IMR-90 (cell line): ENCODE measurements at regions not wholly inside any gene's neighbourhood (a gene's known extent, or its start where the extent isn't known, plus 50 kb on each side); places are given as distances from the start of the nearest gene placed in this dataset.

Source experiments
- ATAC-seq: fragments of 200-7000 bp; cut with Tn5 transposase; 2 replicates; pipeline ENCODE4 v1.9.1; 2020; ENCODE audit warnings: low read depth, mild to moderate bottlenecking, moderate library complexity
- BruUV-seq: library from RNA; stranded (reverse); fragments of 400-500 nt; replicated peaks from 2 replicates; lab custom pipeline; 2021; lab: Mats Ljungman, UMichigan
- CTCF ChIA-PET: fragments of 300-600 bp; formaldehyde crosslinking; extraction: SDS; loops from one replicate; lab custom pipeline; 2021; ENCODE audit warnings: antibody characterized with exemption; lab: Yijun Ruan, JAX
- POLR2A ChIA-PET: fragments of 300-600 bp; sonication (Branson Sonifier 250); formaldehyde crosslinking; loops from one replicate; lab custom pipeline; 2022; ENCODE audit warnings: antibody characterized with exemption; ENCODE audit not compliant: unreplicated experiment; lab: Charles Lee
- DNase-seq: peaks from one replicate; pipeline ENCODE4 v3.0.0; 2013
- H2AFZ ChIP-seq: replicated peaks from 2 replicates; pipeline ENCODE3; 2013; ENCODE audit warnings: low read length, mild to moderate bottlenecking; ENCODE audit not compliant: poor library complexity
- H2AK5ac ChIP-seq: 2 replicates; pipeline ENCODE4 v1.6.1; 2013; ENCODE audit warnings: low read depth, low read length, inconsistent platforms
- H2AK9ac ChIP-seq: replicated peaks from 2 replicates; pipeline ENCODE3; 2013; ENCODE audit warnings: mild to moderate bottlenecking, low read depth, low read length, moderate library complexity; ENCODE audit not compliant: poor library complexity
- H2BK120ac ChIP-seq: 2 replicates; pipeline ENCODE4 v1.6.1; 2013; ENCODE audit warnings: low read depth, low read length, inconsistent platforms
- H2BK15ac ChIP-seq: 3 replicates; pipeline ENCODE4 v1.6.1; 2013; ENCODE audit warnings: low read depth, low read length, inconsistent platforms
- H2BK20ac ChIP-seq: 2 replicates; pipeline ENCODE4 v1.6.1; 2013; ENCODE audit warnings: low read depth, mild to moderate bottlenecking, inconsistent platforms, low read length, moderate library complexity
- H2BK5ac ChIP-seq: 2 replicates; pipeline ENCODE4 v1.6.1; 2013; ENCODE audit warnings: mild to moderate bottlenecking, low read depth, low read length, inconsistent platforms; ENCODE audit not compliant: poor library complexity, severe bottlenecking
- H3K14ac ChIP-seq: replicated peaks from 2 replicates; pipeline ENCODE4 v1.6.1; 2013; ENCODE audit warnings: low read depth, low read length, inconsistent platforms
- H3K18ac ChIP-seq: 2 replicates; pipeline ENCODE4 v1.6.1; 2013; ENCODE audit warnings: low read depth, low read length, control low read depth
- H3K23ac ChIP-seq: 2 replicates; pipeline ENCODE4 v1.6.1; 2013; ENCODE audit warnings: low read depth, low read length, inconsistent platforms
- H3K27ac ChIP-seq: 2 replicates; pipeline ENCODE4 v1.5.1; 2013; ENCODE audit warnings: mild to moderate bottlenecking, control low read depth, low read length; ENCODE audit not compliant: insufficient read depth
- H3K27me3 ChIP-seq: 2 replicates; pipeline ENCODE4 v1.6.1; 2013; ENCODE audit warnings: low read length; ENCODE audit not compliant: control insufficient read depth, insufficient read depth
- H3K36me3 ChIP-seq: 2 replicates; pipeline ENCODE4 v1.6.1; 2013; ENCODE audit warnings: low read length, mixed read lengths; ENCODE audit not compliant: control insufficient read depth, insufficient read depth
- H3K4ac ChIP-seq: 2 replicates; pipeline ENCODE4 v1.6.1; 2013; ENCODE audit warnings: low read depth, low read length, inconsistent platforms
- H3K4me1 ChIP-seq: 2 replicates; pipeline ENCODE4 v1.6.1; 2013; ENCODE audit warnings: low read length, mixed read lengths; ENCODE audit not compliant: control insufficient read depth, insufficient read depth
- H3K4me2 ChIP-seq: 2 replicates; pipeline ENCODE4 v1.6.1; 2013; ENCODE audit warnings: low read depth, mild to moderate bottlenecking, control low read depth, low read length, moderate library complexity
- H3K4me3 ChIP-seq: 2 replicates; pipeline ENCODE4 v1.5.1; 2013; ENCODE audit warnings: low read depth, mild to moderate bottlenecking, control low read depth, low read length, moderate library complexity; ENCODE audit not compliant: insufficient read depth
- H3K56ac ChIP-seq: 2 replicates; pipeline ENCODE4 v1.6.1; 2013; ENCODE audit warnings: low read length, inconsistent platforms; ENCODE audit not compliant: insufficient read depth; ENCODE audit errors: extremely low read depth
- H3K79me1 ChIP-seq, 2 experiments: 2 replicates each; pipeline ENCODE4 v1.6.1; 2013; ENCODE audit warnings: low read length in 2 of 2, inconsistent platforms in 1 of 2, low read depth in 1 of 2
- H3K9ac ChIP-seq: 2 replicates; pipeline ENCODE4 v1.6.1; 2013; ENCODE audit warnings: low read depth, low read length, control low read depth
- H3K9me1 ChIP-seq: 2 replicates; pipeline ENCODE4 v1.6.1; 2013; ENCODE audit warnings: low read length, inconsistent platforms; ENCODE audit not compliant: insufficient read depth
- H3K9me3 ChIP-seq: 2 replicates; pipeline ENCODE4 v1.6.1; 2013; ENCODE audit warnings: low read length; ENCODE audit not compliant: control insufficient read depth, insufficient read depth
- H4K20me1 ChIP-seq: 2 replicates; pipeline ENCODE4 v1.6.1; 2013; ENCODE audit warnings: low read length, inconsistent platforms; ENCODE audit not compliant: insufficient read depth
- H4K5ac ChIP-seq: 2 replicates; pipeline ENCODE4 v1.6.1; 2013; ENCODE audit warnings: mild to moderate bottlenecking, low read depth, low read length, control low read depth
- H4K8ac ChIP-seq, 2 experiments: 2 replicates each; pipeline ENCODE4 v1.6.1; 2013; ENCODE audit warnings: low read depth in 2 of 2, low read length in 2 of 2, control low read depth in 1 of 2, inconsistent platforms in 1 of 2
- H4K91ac ChIP-seq: 2 replicates; pipeline ENCODE4 v1.6.1; 2013; ENCODE audit warnings: low read depth, low read length, inconsistent platforms; ENCODE audit not compliant: insufficient read depth
- BHLHE40 ChIP-seq: fragments of 150-350 bp; IDR thresholded peaks from 2 replicates; pipeline ENCODE4 v1.6.1; 2016; ENCODE audit warnings: mild to moderate bottlenecking, low read depth, low read length
- CEBPB ChIP-seq: IDR thresholded peaks from 2 replicates; pipeline ENCODE4 v1.6.1; 2012; ENCODE audit warnings: low read depth, low read length, improper control_type of control experiment
- CHD1 ChIP-seq: IDR thresholded peaks from 2 replicates; pipeline ENCODE4 v1.6.1; 2012; ENCODE audit warnings: low read depth, low read length, improper control_type of control experiment
- CTCF ChIP-seq: conservative IDR thresholded peaks from 2 replicates; pipeline ENCODE4 v1.5.1; 2012; ENCODE audit warnings: mild to moderate bottlenecking, low read depth, low read length, improper control_type of control experiment
- ELK1 ChIP-seq: fragments of 150-350 bp; IDR thresholded peaks from 2 replicates; pipeline ENCODE4 v1.6.1; 2016; ENCODE audit warnings: low read depth, mild to moderate bottlenecking, low read length, moderate library complexity, borderline replicate concordance
- FOS ChIP-seq: fragments of 150-350 bp; IDR thresholded peaks from 2 replicates; pipeline ENCODE4 v1.6.1; 2016; ENCODE audit warnings: low read depth, low read length
- MAFK ChIP-seq: IDR thresholded peaks from 2 replicates; pipeline ENCODE4 v1.6.1; 2012; ENCODE audit warnings: low read depth, low read length, improper control_type of control experiment
- MAZ ChIP-seq: IDR thresholded peaks from 2 replicates; pipeline ENCODE4 v1.6.1; 2012; ENCODE audit warnings: low read depth, mild to moderate bottlenecking, low read length, improper control_type of control experiment, moderate library complexity, borderline replicate concordance
- MXI1 ChIP-seq: IDR thresholded peaks from 2 replicates; pipeline ENCODE4 v1.6.1; 2012; ENCODE audit warnings: low read depth, mild to moderate bottlenecking, low read length, moderate library complexity, borderline replicate concordance
- NFE2L2 ChIP-seq: fragments of 150-350 bp; IDR thresholded peaks from 2 replicates; pipeline ENCODE4 v1.6.1; 2016; ENCODE audit warnings: low read depth, mild to moderate bottlenecking, low read length
- POLR2A ChIP-seq: IDR thresholded peaks from 2 replicates; pipeline ENCODE4 v1.6.1; 2012; ENCODE audit warnings: mild to moderate bottlenecking, low read depth, low read length
- RAD21 ChIP-seq: IDR thresholded peaks from 2 replicates; pipeline ENCODE4 v1.6.1; 2012; ENCODE audit warnings: low read length, improper control_type of control experiment
- RFX5 ChIP-seq: IDR thresholded peaks from 2 replicates; pipeline ENCODE4 v1.8.0; 2012; ENCODE audit warnings: low read depth, mild to moderate bottlenecking, low read length, moderate library complexity
- SMC3 ChIP-seq: fragments of 150-350 bp; IDR thresholded peaks from 2 replicates; pipeline ENCODE4 v1.6.1; 2016; ENCODE audit warnings: low read depth, mild to moderate bottlenecking, antibody characterized with exemption, low read length, moderate library complexity
- USF2 ChIP-seq: fragments of 150-350 bp; IDR thresholded peaks from 2 replicates; pipeline ENCODE4 v1.6.1; 2017; ENCODE audit warnings: mild to moderate bottlenecking, antibody characterized with exemption, low read length, low read depth
- WGBS, 2 experiments: methylation state at CpG; one replicate each; pipeline versions ENCODE4 v1.1.5 to v1.1.7; 2013; ENCODE audit warnings: missing lambda C conversion rate in 2 of 2; ENCODE audit not compliant: insufficient read length in 1 of 2; ENCODE audit errors: extremely low coverage in 2 of 2; 5-methylcytosine and 5-hydroxymethylcytosine counted together
- dilution Hi-C: fragments of 300-500 bp; cut with HindIII; formaldehyde crosslinking; loops from one replicate; pipeline ENCODE4 v1.14.3; 2018; ENCODE audit warnings: low sequenced_read_pairs; ENCODE audit not compliant: unreplicated experiment
- in situ Hi-C: fragments of 300-500 bp; cut with MboI; formaldehyde crosslinking; loops from 3 replicates; pipeline ENCODE4 v1.14.3; 2019; ENCODE audit warnings: low sequenced_read_pairs, inconsistent platforms, mixed read lengths
- intact Hi-C: fragments of 100-400 bp; cut with micrococcal nuclease; formaldehyde crosslinking; loops from 2 replicates; pipeline ENCODE4 v1.10.0; 2022

- in situ Hi-C loops (no loop called here), intact Hi-C loops (no loop called here), dilution Hi-C loops (no loop called here)
- Histone ChIP-seq H3K9me3 (no peaks in the 10 kb centered on the region), H3K9ac (no peak overlapping the region), H2AFZ (no peak overlapping the region), H2AK9ac (no peak overlapping the region), H4K91ac (no peak overlapping the region), H2BK15ac (no peak overlapping the region), H3K23ac (no peak overlapping the region), H3K9me1 (no peaks in the 10 kb centered on the region), H2BK20ac (no peak overlapping the region), H3K36me3 (no peaks in the 10 kb centered on the region), H3K56ac (no peak overlapping the region), H3K4me2 (no peak overlapping the region), H2BK5ac (no peak overlapping the region), H3K4me1 (no peaks in the 10 kb centered on the region), H3K14ac (no peak overlapping the region), H3K27me3 (peaks cover 3% of the 10 kb centered on the region; the same call in 1 of the 2 replicates), H3K18ac (no peak overlapping the region), H4K8ac (no peak overlapping the region), H3K4me3 (no peak overlapping the region), H2BK120ac (no peak overlapping the region), H4K5ac (no peak overlapping the region), H2AK5ac (no peak overlapping the region), H3K79me1 (no peaks in the 10 kb centered on the region), H4K20me1 (no peaks in the 10 kb centered on the region), H3K27ac (no peak overlapping the region), H3K4ac (no peak overlapping the region)
- TF ChIP-seq CEBPB (no peak), SMC3 (no peak), RAD21 (no peak), CHD1 (no peak), MAFK (no peak), USF2 (no peak), ELK1 (no peak), MXI1 (no peak), NFE2L2 (no peak), BHLHE40 (no peak), CTCF (no peak), RFX5 (no peak), MAZ (no peak), POLR2A (no peak), FOS (no peak)
- ChIA-PET POLR2A (no interaction called here), CTCF (no interaction called here)
- WGBS, 2 experiments: no CpG with 5 or more reads among the region's 1 CpG
- ATAC-seq (no peak), DNase-seq (no peak)
- BruUV-seq: no TSS peak
Observed at GRCh38 chr1:175842550-175842949, 99.2 kb upstream of the TNR start.
